ENCODE measurements at regions not wholly inside any gene's neighbourhood (a gene's known extent, or its start where the extent isn't known, plus 50 kb on each side); places are given as distances from the start of the nearest gene placed in this dataset.

- TF ChIP-seq CTCF (IDR thresholded peaks at IDR 0.05; ENCODE audit: insufficient read depth, low read depth, low read length) (no peak), EZH2 (IDR thresholded peaks at IDR 0.05; ENCODE audit: insufficient read depth, low read length) (no peak)
Measured at GRCh38 chr7:38020121-38020785, 99.8 kb downstream of the EPDR1 start.

Data from astrocyte (in vitro differentiated cells and primary cell).